ENCODE measurements at regions not wholly inside any gene's neighbourhood (a gene's known extent, or its start where the extent isn't known, plus 50 kb on each side); places are given as distances from the start of the nearest gene placed in this dataset.
"Not testable (repeated sequence)": the region's sequence is repeated elsewhere in the genome, so short reads cannot be mapped to it uniquely, and the experiment has no call there.

DNA sequence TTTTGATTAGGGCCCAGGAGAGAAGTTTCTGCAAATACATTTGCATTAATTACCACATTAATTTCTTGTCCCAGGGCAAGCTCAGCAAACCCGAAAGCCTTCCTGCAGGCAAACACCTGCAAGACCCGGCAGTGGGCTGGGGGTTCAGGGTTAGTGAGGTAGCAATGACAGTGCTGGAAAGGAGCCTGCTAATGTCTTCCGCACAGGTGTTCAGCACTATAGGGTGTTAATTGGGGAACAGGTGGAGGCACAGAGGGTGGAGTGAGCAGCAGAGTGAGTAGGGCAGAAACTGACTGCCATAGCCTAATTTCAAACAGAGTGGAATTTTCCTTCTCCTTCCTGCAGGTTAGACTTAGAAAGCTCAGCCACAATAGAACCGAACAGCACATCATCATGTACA is 50.9 kb upstream of the UBASH3B start:
- DNase-seq, result no peak

DNA sequence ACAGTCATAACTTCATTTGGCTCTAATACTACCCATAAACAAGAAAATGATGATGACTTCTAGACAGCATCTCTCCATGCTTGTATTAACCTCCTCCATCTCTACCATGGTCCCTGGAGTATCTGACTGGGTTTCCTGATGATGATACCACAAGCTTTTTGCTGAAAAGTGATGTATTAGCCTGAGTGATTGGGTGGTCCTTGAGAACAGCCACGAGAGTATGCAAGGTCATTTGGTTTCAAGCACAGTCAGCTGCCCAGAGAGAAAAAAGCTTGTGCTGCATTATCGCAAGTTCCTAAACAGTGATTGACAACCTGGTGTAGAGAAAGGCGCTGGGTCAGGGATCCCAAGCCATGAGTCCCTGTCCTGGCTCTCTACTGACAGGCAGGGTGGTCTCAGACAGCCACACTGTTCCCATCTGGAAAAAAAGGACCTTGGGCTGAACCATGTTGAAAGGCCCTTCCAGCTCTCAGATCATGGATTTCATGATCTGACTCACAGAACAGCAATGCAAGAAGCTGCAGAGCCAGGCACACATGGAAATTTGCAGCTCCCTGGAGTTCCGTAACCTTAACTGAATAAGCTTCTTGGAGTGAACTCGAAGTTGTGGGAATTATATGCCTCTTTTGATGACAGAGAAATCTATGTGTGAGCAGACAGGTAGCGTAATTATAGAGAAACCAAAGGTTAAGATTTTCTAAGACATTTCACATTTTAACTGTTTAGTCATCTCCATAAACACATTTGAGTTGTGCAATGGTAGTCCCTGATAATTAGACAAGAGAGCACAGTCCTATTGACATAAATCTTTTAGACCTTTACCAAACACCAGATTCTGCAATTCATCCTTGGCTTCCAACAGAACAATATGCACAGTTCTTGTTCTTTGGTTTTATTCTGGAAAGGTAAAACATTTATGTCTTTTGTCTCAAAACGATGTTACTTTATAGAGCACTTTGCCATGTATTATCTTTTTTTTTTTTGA is 54.1 kb upstream of the UBASH3B start:
- DNase-seq, result no peak

DNA sequence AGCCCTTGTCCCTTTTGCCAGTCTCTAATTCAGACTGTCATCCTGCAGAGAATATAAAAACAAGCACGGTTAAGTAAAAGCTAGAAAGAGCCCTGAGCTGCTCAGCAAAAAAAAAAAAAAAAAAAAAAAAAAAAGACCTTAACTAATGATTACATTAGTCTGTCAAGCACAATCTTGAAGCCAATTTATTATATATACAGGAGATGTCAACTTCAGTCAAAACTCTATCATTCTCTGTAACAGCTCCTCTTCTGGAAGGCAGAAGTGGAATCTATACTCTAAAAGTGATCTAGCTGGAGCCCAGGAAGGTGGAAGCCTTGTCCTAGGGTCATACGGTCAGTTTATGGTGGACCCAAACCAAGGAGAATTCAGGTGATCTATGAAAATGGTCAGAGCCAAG is 55.2 kb upstream of the UBASH3B start:
- DNase-seq, result no peak

DNA sequence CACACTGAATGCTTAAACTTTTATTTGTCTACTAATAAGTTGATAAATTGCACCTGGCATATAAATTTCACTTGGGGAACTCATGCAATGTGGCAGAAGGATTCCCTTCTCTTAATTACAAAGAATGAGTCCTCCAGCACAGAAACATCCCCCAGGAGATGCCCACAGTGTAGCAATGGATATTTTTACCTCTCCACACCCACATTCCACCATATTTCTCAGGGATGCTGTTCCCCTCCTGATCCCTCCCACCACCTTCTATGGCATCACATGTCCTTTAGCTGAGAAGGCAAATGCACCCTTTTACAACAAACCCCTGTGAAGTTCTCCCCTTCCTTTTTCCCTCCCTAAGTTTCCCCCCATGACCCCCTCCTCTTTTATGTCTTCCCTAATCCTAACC is 56.1 kb upstream of the UBASH3B start:
- no peak for DNase-seq

DNA sequence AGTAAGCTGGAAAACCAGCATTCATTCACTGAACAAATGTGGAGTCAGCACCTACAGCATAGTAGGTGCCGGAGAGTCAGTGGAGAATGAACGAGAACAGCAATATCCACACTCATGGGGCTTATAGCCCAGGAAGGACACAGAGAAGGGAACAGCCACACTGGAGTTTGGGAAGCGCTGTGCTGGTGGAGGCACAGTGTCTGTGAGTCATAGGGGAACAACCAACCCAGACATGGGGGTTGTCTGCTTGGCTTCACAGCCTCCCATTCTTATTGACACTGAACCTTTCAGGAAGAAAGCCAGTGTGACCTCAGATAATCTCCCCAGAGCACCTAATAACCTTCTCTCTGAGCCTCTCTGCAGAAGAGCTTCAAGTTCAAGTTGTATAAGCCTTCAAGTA is 56.6 kb upstream of the UBASH3B start:
- no peak for DNase-seq

DNA sequence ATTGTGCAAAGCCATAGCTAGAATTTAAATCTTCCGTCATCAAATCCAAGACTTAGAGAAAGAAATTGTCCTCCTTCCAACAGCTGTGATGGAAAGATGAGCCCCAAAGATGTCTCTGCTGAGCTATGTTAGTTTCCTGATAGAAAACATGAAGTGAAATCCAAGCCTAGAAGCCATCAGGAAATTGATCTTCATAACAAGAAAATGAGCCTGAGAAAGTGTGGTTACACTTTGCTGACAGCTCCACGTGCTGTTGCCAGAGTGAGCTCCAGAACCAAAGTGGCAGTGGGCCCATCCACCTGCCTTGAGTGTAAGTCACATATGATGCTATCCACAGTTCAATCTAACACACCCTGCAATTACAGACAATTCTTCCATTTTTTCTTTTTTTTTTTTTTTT is 58.0 kb upstream of the UBASH3B start:
- no peak for DNase-seq

DNA sequence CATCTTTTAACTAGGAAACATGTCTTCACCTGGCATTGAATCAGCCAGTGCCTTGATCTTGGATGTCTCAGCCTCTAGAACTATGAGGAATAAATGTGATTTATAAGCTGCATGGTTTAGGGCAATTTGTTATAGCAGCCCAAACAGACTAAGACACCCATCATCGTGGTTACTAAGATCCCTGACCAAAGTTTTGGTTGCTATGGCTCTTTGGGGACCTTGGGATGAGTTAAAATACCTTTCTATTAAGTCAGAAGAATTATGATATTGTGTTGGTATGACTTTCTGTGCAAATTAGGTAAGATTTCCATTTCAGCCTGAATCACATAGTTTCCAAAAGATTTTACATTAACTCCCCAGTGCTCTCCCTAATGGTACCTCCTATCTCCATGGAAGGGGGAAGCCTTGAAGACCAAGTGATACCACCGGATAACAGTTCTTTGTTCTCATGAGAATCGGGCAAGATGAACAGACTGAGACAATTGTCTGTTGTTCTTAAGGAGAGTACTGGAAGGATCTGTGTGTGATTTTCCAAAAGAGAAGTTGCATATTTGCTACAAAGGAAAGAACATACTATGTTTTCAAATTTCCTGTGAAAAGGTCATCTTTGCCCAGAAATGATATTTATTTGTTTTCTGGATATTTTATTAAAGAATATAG is 60.4 kb upstream of the UBASH3B start:
- DNase-seq, result no peak

DNA sequence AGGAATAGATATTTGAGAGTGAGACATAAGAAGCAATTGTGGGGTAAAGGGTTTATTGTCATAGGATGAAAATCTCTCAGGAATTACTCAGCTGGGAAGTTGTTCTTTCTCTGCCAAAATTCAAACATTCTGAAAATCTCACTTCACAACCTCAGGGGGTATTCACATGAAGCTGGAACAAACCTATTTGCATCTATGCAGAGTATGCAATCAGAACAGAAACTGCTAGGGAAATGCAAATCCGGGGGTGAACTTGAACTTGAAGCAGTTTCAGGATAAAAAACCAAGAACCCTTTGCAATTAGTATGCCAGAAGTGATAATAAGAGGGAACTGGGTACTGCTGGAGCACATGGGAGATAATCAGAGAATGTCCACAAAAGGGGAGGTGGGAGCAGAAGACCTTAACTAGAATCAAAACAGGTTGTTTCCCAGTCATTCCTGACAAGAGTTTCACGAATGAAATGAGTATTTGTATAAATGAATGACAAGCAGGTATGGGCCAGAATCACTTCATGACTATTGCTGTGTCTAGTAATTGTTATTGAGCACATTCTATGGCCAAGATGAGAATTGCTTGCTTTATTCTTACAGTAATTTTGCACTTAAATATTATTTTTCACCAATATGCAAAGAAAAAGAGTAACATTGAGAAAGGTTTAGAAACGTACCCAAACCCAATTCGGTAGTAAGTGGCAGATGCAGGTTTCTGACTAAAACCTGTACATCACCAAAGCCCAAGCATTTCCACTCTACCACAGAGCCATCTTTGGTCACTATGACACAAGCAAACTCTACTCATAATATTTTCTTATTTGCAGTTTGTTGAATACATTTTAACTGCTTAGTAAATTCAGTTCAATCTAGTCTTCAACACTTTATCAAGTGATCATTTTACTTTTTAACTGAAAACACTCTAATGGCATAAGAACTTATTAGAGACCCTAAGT is 61.8 kb upstream of the UBASH3B start:
- no peak for DNase-seq

DNA sequence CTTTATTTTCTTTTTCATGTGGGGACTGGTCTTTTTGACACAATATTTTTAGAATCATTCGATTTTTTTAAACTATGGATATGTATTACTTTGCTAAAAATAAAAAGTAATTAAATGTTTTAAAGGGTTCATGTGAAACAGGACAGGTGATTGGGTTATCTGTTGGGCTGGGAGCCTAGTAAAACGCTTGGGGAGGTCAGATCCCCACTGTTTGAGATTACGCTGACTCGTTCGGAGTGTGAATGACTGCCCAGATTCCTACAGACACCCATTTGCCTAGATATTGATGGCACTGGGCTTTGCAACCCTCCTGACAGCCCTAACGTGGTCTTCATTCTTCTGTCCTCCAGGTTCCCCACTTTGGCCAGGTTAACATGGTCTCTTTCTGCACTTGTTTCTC is 62.9 kb upstream of the UBASH3B start:
- DNase-seq, result no peak

DNA sequence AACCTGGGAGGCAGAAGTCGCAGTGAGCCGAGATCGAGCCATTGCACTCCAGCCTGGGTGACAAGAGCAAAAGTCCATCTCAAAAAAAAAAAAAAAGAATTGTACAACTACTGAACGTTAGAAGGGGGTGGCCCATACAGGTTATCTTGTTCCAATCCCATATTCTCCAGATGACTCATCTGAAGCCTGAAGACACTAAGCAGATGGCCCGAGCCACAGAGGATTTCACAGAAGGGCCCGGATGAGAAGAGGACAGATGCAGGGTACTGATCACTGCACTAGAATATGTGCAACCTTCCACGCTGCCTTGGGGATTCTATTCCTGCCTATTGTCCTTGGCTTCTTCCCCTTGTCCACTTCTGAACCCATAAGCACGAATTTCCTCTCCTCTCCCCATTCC is 70.9 kb upstream of the UBASH3B start:
- no peak for DNase-seq

DNA sequence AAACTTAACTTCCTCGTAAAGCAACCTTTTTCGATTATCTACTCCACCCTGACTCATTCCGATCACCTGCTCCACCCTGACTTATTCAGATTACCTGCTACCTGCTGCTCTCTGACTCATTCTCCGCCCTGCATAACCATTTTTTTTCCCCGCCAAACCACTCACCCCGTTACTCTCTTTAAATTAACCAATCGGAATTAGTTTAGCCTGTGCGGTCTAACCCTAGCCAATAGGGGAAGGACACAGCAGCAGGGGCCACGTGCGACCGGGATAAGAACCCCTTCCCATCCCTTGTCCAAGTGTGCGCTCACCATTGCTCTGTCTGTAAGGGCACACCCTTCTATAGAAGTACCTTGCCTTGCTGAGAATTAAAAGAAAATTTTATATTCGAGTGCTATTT is 75.5 kb upstream of the UBASH3B start:
- DNase-seq, result not testable (repeated sequence)

DNA sequence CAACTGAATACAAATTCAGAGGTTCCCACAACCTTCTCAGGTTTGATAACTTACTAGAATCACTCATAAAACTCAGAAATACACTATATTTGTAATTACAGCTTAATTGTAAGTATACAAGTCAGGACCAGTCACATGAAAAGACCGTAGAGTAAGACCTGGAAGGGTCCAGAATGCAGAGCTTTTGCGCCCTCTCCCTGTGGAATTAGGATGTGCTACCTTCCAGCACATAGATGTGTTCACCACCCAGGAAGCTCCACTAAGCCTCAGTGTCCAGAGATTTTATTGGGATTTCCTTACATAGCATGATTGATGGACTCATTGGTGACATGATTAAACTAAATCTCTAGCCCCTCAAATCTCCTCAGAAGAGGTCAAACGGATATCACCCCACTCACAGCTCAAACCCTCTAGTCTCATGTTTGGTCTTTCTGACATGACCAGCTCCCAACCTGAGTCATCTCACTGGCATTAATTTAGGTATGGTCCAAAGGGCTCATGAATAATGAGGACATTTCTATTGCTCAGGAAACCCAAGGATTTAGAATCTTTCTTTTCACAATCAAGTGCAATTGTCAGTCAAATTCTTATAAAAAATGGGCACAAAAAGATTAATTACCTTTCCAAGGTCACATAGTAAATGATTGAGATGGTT is 77.2 kb upstream of the UBASH3B start:
- no peak for DNase-seq

DNA sequence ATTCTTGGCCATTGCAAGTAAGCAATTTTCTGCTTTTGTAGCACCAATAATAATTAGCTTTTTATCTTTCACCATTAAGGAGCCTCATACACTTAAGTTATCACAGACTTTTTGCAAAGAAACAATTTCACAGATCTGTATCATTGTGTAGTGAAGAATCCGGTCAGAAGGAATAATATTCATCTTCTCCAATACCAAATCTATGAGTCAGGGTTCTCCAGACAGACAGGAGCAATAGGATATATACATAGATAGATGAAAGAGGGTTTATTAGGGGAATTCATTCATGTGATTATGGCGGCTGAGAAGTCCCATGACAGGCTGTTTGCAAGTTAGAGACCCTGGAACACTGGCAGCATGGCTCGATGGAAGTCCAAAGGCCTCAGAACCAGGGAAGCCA is 82.9 kb upstream of the UBASH3B start:
- no peak for DNase-seq

DNA sequence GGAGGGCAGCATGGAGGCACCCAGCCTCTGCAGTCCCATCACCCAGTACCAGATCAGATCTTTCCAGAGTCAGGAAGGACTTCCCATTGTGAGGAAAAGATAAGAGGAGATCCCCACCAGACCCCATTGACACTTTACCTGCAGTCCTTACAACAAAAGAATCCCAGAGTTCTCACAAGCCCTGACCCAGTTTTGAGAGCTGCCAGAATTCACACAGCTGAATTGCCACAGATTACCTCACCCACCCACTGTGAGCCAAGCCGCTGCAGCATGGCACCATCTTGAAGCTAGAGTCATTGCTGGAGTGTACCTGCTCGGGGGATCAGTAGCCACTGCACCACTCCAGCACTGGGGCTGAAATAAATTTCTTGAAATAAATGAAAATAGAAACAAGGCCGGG is 91.8 kb upstream of the UBASH3B start:
- DNase-seq, result no peak

DNA sequence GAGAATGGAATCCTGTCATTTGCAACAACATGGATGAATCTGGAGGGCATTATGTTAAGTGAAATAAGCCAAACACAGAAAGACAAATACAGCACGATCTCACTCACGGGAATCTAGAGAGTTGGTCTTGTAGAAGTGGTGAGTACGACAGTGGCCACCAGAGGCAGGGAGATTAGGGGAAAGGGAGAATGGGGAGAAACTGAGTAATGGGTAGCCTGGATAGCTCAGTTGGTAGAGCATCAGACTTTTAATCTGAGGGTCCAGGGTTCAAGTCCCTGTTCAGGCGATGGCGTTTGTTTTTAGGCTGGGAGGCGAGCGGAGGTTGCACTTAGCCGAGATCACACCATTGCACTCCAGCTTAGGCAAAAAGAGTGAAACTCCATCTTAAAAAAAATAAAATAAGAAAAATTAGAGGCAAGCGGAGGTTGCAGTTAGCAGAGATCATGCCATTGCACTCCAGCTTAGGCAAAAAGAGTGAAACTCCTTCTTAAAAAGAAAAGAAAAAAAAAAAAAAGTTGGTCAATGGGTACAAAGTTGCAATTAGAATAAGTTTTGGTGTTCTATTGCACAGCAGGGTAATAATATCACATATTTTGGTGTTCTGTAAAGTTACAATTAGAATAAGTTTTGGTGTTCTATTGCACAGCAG is 95.7 kb upstream of the UBASH3B start:
- DNase-seq, result no peak

DNA sequence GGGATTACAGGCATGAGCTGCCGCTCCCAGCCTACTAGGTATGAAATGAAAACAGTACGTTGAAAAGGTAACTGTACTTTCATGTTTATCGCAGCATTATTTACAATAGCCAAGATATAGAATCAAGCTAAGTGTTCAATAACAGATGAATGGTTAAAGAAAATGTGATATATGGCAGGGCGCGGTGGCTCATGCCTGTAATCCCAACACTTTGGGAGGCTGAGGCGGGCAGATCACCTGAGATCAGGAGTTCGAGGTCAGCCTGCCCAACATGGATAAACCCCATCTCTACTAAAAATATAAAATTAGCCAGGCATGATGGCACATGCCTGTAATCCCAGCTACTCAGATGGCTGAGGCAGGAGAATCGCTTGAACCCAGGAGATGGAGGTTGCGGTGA is 96.3 kb upstream of the UBASH3B start:
- not testable (repeated sequence) for DNase-seq

DNA sequence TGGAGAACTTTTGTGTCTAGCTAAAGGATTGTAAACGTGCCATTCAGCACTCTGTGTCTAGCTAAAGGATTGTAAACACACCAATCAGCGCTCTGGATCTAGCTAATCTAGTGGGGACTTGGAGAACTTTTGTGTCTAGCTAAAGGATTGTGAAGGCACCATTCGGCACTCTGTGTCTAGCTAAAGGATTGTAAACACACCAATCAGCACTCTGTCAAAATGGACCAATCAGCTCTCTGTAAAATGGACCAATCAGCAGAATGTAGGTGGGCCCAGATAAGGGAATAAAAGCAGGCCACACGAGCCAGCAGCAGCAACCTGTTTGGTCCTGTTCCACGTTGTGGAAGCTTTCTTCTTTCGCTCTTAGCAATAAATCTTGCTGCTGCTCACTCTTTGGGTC is 98.4 kb upstream of the UBASH3B start:
- not testable (repeated sequence) for DNase-seq

DNA sequence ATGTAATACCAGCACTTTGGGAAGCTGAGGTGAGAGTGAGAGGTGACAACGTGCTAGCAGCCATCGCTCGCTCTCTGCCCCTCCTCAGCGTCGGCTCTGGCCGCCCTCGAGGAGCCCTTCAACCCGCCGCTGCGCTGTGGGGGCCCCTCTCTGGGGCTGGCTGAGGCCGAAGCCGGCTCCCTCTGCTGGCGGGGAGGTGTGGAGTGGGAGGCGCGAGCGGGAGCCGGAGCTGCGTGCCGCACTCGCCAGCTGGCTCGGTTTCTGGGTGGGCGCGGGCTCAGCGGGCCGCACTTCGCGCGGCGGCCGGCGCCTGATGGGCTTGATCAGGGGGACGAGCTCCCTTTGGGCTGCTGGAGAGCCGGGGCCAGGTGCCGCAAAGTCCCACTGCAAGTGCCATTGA is 98.9 kb upstream of the UBASH3B start:
- peak; percentile 77 for DNase-seq

DNA sequence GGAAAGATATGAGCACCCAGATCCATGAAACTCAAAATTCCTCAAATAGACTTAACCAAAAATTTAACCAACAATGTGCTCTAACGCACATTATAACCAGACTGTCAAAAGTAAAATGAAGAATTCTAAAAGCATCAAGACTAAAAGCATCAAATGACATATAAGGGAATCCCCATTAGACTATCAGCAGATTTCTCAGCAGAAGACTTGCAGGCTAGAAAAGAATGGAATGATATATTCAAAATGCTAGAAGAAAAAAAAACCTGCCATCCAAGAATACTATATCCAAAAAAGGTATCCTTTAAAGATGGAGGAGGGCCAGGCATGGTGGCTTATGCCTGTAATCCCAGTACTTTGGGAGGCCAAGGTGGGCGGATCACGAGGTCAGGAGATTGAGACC is 117.5 kb upstream of the UBASH3B start:
- no peak for DNase-seq

DNA sequence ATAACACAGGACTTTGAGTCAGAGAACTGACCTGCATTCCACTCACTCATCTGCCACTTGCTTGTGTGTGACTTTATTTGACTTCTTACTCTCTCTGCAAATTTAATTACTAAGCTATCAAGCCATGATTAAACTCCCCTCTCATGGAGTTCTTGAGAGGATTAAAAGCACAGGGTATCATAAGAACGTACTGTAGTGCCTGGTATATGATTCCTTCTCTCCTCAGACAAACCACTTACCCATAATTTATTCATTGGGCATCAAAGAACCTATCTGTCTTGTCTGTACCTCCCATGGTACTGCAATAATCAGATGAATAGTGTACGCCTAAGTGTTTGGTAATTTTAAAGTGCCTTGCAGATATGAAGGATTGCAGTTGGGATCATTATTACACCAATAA is 130.6 kb upstream of the UBASH3B start:
- no peak for DNase-seq

Data from right kidney (tissue), 1 donor.